IgD-negative memory B cell (primary cell): ENCODE measurements at regions not wholly inside any gene's neighbourhood (a gene's known extent, or its start where the extent isn't known, plus 50 kb on each side); places are given as distances from the start of the nearest gene placed in this dataset.
A peak's percentile ranks its signal among the peaks of the same experiment; 100 is the strongest.

Experiments used
- H3K27ac Mint-ChIP-seq, 3 donors: one replicate each; pipeline ENCODE4 v1.8.0; 2020 to 2022; ENCODE audit warnings: mild to moderate bottlenecking in 3 of 3, mixed read lengths in 3 of 3, moderate library complexity in 1 of 3
- H3K27me3 Mint-ChIP-seq: one replicate; pipeline ENCODE4 v1.8.0; 2021; ENCODE audit warnings: mixed read lengths
- H3K36me3 Mint-ChIP-seq: one replicate; pipeline ENCODE4 v1.8.0; 2020; ENCODE audit warnings: mild to moderate bottlenecking, mixed read lengths
- H3K4me1 Mint-ChIP-seq, 3 donors: one replicate each; pipeline ENCODE4 v1.8.0; 2020 to 2022; ENCODE audit warnings: mixed read lengths in 3 of 3, mild to moderate bottlenecking in 1 of 3
- H3K4me3 Mint-ChIP-seq, 4 donors: one replicate each; pipeline ENCODE4 v1.8.0; 2020 to 2022; ENCODE audit warnings: mild to moderate bottlenecking in 4 of 4, mixed read lengths in 4 of 4, moderate library complexity in 3 of 4
- H3K9me3 Mint-ChIP-seq, 3 donors: one replicate each; pipeline ENCODE4 v1.8.0; 2020 to 2021; ENCODE audit warnings: mixed read lengths in 3 of 3, mild to moderate bottlenecking in 1 of 3

- peaks cover 0 to 4% (median 3%) of the 10 kb centered on the region in 3 donors for H3K9me3 Mint-ChIP-seq
- peaks cover 0 to 4% (median 0%) of the 10 kb centered on the region in 3 donors for H3K4me1 Mint-ChIP-seq
- no peak overlapping the region for H3K4me3 Mint-ChIP-seq
- H3K36me3 Mint-ChIP-seq, result no peaks in the 10 kb centered on the region
- peaks cover 10% of the 10 kb centered on the region for H3K27me3 Mint-ChIP-seq
- peak overlapping the region in 1 of 3 donors; percentile 10 for H3K27ac Mint-ChIP-seq
These were observed 90.1 kb upstream of the PHOX2B start for GRCh38 chr4:41838590-41838989.

GRCh38 chr4:41835321-41835995 is 86.9 kb upstream of the PHOX2B start:
- no peaks in the 10 kb centered on the region for H3K36me3 Mint-ChIP-seq
- no peak overlapping the region for H3K4me3 Mint-ChIP-seq
- no peak overlapping the region for H3K27ac Mint-ChIP-seq
- peaks cover 0 to 4% (median 0%) of the 10 kb centered on the region in 3 donors for H3K9me3 Mint-ChIP-seq
- H3K27me3 Mint-ChIP-seq, result peaks cover 7% of the 10 kb centered on the region
- H3K4me1 Mint-ChIP-seq, result peaks cover 0 to 4% (median 3%) of the 10 kb centered on the region in 3 donors

GRCh38 chr4:41832961-41833360 is 84.4 kb upstream of the PHOX2B start:
- H3K4me1 Mint-ChIP-seq, result peaks cover 0 to 3% (median 0%) of the 10 kb centered on the region in 3 donors
- peaks cover 0 to 10% (median 0%) of the 10 kb centered on the region in 3 donors for H3K9me3 Mint-ChIP-seq
- H3K27me3 Mint-ChIP-seq, result peaks cover 7% of the 10 kb centered on the region
- H3K36me3 Mint-ChIP-seq, result no peaks in the 10 kb centered on the region
- no peak overlapping the region for H3K4me3 Mint-ChIP-seq
- peak overlapping the region in 1 of 3 donors; percentile 35 for H3K27ac Mint-ChIP-seq

- Mint-ChIP-seq H3K4me1 (no peaks in the 10 kb centered on the region), H3K27ac (no peak overlapping the region), H3K9me3 (peaks cover 0 to 9% (median 2%) of the 10 kb centered on the region in 3 donors), H3K27me3 (peaks cover 11% of the 10 kb centered on the region), H3K4me3 (no peak overlapping the region), H3K36me3 (no peaks in the 10 kb centered on the region)
These were observed 73.8 kb upstream of the PHOX2B start for GRCh38 chr4:41822325-41822724.

- Mint-ChIP-seq H3K36me3 (no peaks in the 10 kb centered on the region), H3K27ac (no peak overlapping the region), H3K9me3 (peaks cover 0 to 7% (median 2%) of the 10 kb centered on the region in 3 donors), H3K4me3 (no peak overlapping the region), H3K27me3 (peaks cover 14% of the 10 kb centered on the region), H3K4me1 (no peaks in the 10 kb centered on the region)
These were observed 71.9 kb upstream of the PHOX2B start for GRCh38 chr4:41820473-41820872.

GRCh38 chr4:41819621-41820020 is 71.1 kb upstream of the PHOX2B start:
- H3K4me3 Mint-ChIP-seq, result no peak overlapping the region
- H3K27ac Mint-ChIP-seq, result no peak overlapping the region
- peaks cover 0 to 9% (median 2%) of the 10 kb centered on the region in 3 donors for H3K9me3 Mint-ChIP-seq
- H3K36me3 Mint-ChIP-seq, result no peaks in the 10 kb centered on the region
- H3K4me1 Mint-ChIP-seq, result no peaks in the 10 kb centered on the region
- peaks cover 14% of the 10 kb centered on the region for H3K27me3 Mint-ChIP-seq

GRCh38 chr4:41815473-41815872 is 66.9 kb upstream of the PHOX2B start:
- no peak overlapping the region for H3K27ac Mint-ChIP-seq
- no peak overlapping the region for H3K4me3 Mint-ChIP-seq
- H3K27me3 Mint-ChIP-seq, result peaks cover 21% of the 10 kb centered on the region
- H3K9me3 Mint-ChIP-seq, result peaks cover 4 to 7% (median 6%) of the 10 kb centered on the region in 3 donors
- no peaks in the 10 kb centered on the region for H3K4me1 Mint-ChIP-seq
- no peaks in the 10 kb centered on the region for H3K36me3 Mint-ChIP-seq

GRCh38 chr4:41814565-41814964 is 66.0 kb upstream of the PHOX2B start:
- Mint-ChIP-seq H3K4me3 (no peak overlapping the region), H3K27ac (no peak overlapping the region), H3K27me3 (peaks cover 20% of the 10 kb centered on the region), H3K4me1 (no peaks in the 10 kb centered on the region), H3K36me3 (no peaks in the 10 kb centered on the region), H3K9me3 (peaks cover 4 to 7% (median 6%) of the 10 kb centered on the region in 3 donors)

- no peaks in the 10 kb centered on the region for H3K4me1 Mint-ChIP-seq
- H3K9me3 Mint-ChIP-seq, result no peaks in the 10 kb centered on the region
- no peak overlapping the region for H3K4me3 Mint-ChIP-seq
- H3K27ac Mint-ChIP-seq, result no peak overlapping the region
- peaks cover 5% of the 10 kb centered on the region for H3K27me3 Mint-ChIP-seq
- H3K36me3 Mint-ChIP-seq, result no peaks in the 10 kb centered on the region
These were observed 58.3 kb upstream of the PHOX2B start for GRCh38 chr4:41806807-41807206.

GRCh38 chr4:41802590-41802989 is 54.1 kb upstream of the PHOX2B start:
- H3K27me3 Mint-ChIP-seq, result peaks cover 4% of the 10 kb centered on the region
- H3K36me3 Mint-ChIP-seq, result no peaks in the 10 kb centered on the region
- H3K9me3 Mint-ChIP-seq, result peaks cover 0 to 4% (median 0%) of the 10 kb centered on the region in 3 donors
- H3K27ac Mint-ChIP-seq, result no peak overlapping the region
- no peak overlapping the region for H3K4me3 Mint-ChIP-seq
- H3K4me1 Mint-ChIP-seq, result no peaks in the 10 kb centered on the region

- Mint-ChIP-seq H3K4me3 (no peak overlapping the region), H3K27me3 (peaks cover 4% of the 10 kb centered on the region), H3K4me1 (no peaks in the 10 kb centered on the region), H3K9me3 (peaks cover 0 to 4% (median 0%) of the 10 kb centered on the region in 3 donors), H3K36me3 (no peaks in the 10 kb centered on the region), H3K27ac (no peak overlapping the region)
These were observed 50.6 kb upstream of the PHOX2B start for GRCh38 chr4:41799126-41799525.
